Upper lobe of left lung (tissue), 4 donors: ENCODE measurements at regions not wholly inside any gene's neighbourhood (a gene's known extent, or its start where the extent isn't known, plus 50 kb on each side); places are given as distances from the start of the nearest gene placed in this dataset.

Experiments
- POLR2A ChIP-seq, 4 donors: fragments of 450-650 bp; IDR thresholded peaks; one replicate each; pipeline ENCODE4 v1.5.1; 2016 to 2017; ENCODE audit warnings: antibody characterized with exemption in 4 of 4, mild to moderate bottlenecking in 2 of 4
- POLR2AphosphoS5 ChIP-seq, 2 donors: sonication (generic); formaldehyde crosslinking; IDR thresholded peaks; one replicate each; pipeline ENCODE4 v1.5.1; 2017; ENCODE audit warnings: antibody characterized with exemption in 2 of 2
- TF ChIP-seq, protein P1 (sequence below), 6 experiments: fragments of 450-650 bp in 4 of 6; fragments of 200-600 bp in 2 of 6; sonication (generic) in 2 of 6; IDR thresholded peaks; one replicate each; pipeline ENCODE4 v1.5.1; 2016 to 2019; ENCODE audit warnings: antibody characterized with exemption in 6 of 6

- TF ChIP-seq, protein P1, sequence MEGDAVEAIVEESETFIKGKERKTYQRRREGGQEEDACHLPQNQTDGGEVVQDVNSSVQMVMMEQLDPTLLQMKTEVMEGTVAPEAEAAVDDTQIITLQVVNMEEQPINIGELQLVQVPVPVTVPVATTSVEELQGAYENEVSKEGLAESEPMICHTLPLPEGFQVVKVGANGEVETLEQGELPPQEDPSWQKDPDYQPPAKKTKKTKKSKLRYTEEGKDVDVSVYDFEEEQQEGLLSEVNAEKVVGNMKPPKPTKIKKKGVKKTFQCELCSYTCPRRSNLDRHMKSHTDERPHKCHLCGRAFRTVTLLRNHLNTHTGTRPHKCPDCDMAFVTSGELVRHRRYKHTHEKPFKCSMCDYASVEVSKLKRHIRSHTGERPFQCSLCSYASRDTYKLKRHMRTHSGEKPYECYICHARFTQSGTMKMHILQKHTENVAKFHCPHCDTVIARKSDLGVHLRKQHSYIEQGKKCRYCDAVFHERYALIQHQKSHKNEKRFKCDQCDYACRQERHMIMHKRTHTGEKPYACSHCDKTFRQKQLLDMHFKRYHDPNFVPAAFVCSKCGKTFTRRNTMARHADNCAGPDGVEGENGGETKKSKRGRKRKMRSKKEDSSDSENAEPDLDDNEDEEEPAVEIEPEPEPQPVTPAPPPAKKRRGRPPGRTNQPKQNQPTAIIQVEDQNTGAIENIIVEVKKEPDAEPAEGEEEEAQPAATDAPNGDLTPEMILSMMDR (IDR thresholded peaks at IDR 0.05) = no peak
- TF ChIP-seq POLR2A (IDR thresholded peaks at IDR 0.05) (no peak), POLR2AphosphoS5 (IDR thresholded peaks at IDR 0.05) (no peak)
These were observed 188.0 kb downstream of the CYRIA start for GRCh38 chr2:16477648-16478047.
